ENCODE measurements at regions not wholly inside any gene's neighbourhood (a gene's known extent, or its start where the extent isn't known, plus 50 kb on each side); places are given as distances from the start of the nearest gene placed in this dataset.

DNA sequence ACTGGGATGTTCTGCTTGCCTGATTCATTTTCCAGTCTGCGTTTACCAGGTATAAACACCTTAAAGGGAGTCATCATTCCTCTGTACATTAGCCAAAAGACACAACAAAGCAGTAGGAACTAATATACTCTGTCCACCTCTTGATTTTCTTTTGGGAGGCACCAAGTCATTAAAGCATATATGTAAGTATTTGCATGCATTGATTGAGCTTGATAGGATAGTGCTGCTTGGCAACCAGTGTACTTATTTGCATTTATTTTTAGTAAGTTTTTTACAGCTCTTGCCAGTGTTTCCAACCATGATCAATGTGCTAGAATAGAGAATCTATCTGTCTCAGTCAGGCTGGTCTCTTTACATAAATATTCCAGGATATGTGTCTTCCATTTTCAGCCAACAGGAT lies 353.3 kb upstream of the SEMA3C start:
- no peak for DNase-seq (ENCODE audit: low read depth in 1 of 2, low spot score in 1 of 2)
- no peak overlapping the region for H3K27ac ChIP-seq
- whole genome bisulfite sequencing (ENCODE audit: missing lambda C conversion rate), result 89% methylated on average over 1 of the region's 1 CpG
- H3K9me3 ChIP-seq, result no peaks in the 10 kb centered on the region
- ChIA-PET POLR2A (no interaction called here), CTCF (no interaction called here)
- H3K4me3 ChIP-seq, result no peak overlapping the region
- FAIRE-seq, result no peak
- ATAC-seq, result no peak
- no peak for TF ChIP-seq ESRRA (IDR thresholded peaks at IDR 0.05; ENCODE audit: borderline replicate concordance, low read length)
- no peak for TF ChIP-seq ZFP36 (IDR thresholded peaks at IDR 0.05; ENCODE audit: borderline replicate concordance, partially characterized antibody)
- no peak for TF ChIP-seq EP300 (IDR thresholded peaks at IDR 0.05)
- TF ChIP-seq PHF8 (IDR thresholded peaks at IDR 0.05; ENCODE audit: borderline replicate concordance, low read depth), result no peak
- no peak for TF ChIP-seq EHMT2 (IDR thresholded peaks at IDR 0.05; ENCODE audit: low read depth)
- TF ChIP-seq, protein P1, sequence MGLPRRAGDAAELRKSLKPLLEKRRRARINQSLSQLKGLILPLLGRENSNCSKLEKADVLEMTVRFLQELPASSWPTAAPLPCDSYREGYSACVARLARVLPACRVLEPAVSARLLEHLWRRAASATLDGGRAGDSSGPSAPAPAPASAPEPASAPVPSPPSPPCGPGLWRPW (IDR thresholded peaks at IDR 0.05), result no peak
- no peak for TF ChIP-seq POLR2AphosphoS2 (conservative IDR thresholded peaks at IDR 0.05; ENCODE audit: low read length)
- TF ChIP-seq CHD2 (IDR thresholded peaks at IDR 0.05; ENCODE audit: low read length, partially characterized antibody), result no peak
- TF ChIP-seq, protein P2, sequence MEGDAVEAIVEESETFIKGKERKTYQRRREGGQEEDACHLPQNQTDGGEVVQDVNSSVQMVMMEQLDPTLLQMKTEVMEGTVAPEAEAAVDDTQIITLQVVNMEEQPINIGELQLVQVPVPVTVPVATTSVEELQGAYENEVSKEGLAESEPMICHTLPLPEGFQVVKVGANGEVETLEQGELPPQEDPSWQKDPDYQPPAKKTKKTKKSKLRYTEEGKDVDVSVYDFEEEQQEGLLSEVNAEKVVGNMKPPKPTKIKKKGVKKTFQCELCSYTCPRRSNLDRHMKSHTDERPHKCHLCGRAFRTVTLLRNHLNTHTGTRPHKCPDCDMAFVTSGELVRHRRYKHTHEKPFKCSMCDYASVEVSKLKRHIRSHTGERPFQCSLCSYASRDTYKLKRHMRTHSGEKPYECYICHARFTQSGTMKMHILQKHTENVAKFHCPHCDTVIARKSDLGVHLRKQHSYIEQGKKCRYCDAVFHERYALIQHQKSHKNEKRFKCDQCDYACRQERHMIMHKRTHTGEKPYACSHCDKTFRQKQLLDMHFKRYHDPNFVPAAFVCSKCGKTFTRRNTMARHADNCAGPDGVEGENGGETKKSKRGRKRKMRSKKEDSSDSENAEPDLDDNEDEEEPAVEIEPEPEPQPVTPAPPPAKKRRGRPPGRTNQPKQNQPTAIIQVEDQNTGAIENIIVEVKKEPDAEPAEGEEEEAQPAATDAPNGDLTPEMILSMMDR (IDR thresholded peaks at IDR 0.05), result no peak
- TF ChIP-seq, protein P3, sequence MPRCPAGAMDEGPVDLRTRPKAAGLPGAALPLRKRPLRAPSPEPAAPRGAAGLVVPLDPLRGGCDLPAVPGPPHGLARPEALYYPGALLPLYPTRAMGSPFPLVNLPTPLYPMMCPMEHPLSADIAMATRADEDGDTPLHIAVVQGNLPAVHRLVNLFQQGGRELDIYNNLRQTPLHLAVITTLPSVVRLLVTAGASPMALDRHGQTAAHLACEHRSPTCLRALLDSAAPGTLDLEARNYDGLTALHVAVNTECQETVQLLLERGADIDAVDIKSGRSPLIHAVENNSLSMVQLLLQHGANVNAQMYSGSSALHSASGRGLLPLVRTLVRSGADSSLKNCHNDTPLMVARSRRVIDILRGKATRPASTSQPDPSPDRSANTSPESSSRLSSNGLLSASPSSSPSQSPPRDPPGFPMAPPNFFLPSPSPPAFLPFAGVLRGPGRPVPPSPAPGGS (IDR thresholded peaks at IDR 0.05), result no peak
- no peak for TF ChIP-seq NPAS2 (CRISPR knock-in tag; IDR thresholded peaks at IDR 0.05; ENCODE audit: borderline replicate concordance)
- no peak for TF ChIP-seq CBX8 (IDR thresholded peaks at IDR 0.05)
- TF ChIP-seq HOXB13 (CRISPR knock-in tag; IDR thresholded peaks at IDR 0.05; ENCODE audit: low read depth), result no peak
- TF ChIP-seq, protein P4, sequence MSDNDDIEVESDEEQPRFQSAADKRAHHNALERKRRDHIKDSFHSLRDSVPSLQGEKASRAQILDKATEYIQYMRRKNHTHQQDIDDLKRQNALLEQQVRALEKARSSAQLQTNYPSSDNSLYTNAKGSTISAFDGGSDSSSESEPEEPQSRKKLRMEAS (IDR thresholded peaks at IDR 0.05), result no peak
- TF ChIP-seq ZNF302 (CRISPR knock-in tag; IDR thresholded peaks at IDR 0.05), result no peak
- TF ChIP-seq SREBF2 (IDR thresholded peaks at IDR 0.05), result no peak
- TF ChIP-seq JUNB (IDR thresholded peaks at IDR 0.05), result no peak
- TF ChIP-seq, protein P5, sequence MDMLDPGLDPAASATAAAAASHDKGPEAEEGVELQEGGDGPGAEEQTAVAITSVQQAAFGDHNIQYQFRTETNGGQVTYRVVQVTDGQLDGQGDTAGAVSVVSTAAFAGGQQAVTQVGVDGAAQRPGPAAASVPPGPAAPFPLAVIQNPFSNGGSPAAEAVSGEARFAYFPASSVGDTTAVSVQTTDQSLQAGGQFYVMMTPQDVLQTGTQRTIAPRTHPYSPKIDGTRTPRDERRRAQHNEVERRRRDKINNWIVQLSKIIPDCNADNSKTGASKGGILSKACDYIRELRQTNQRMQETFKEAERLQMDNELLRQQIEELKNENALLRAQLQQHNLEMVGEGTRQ (IDR thresholded peaks at IDR 0.05), result no peak
- no peak for TF ChIP-seq CHD4 (IDR thresholded peaks at IDR 0.05; ENCODE audit: borderline replicate concordance)
- TF ChIP-seq MAZ (IDR thresholded peaks at IDR 0.05; ENCODE audit: borderline replicate concordance, low read depth, low read length), result no peak
- H3K4me2 ChIP-seq, result no peak overlapping the region
- no peaks in the 10 kb centered on the region for H3K4me1 ChIP-seq

DNA sequence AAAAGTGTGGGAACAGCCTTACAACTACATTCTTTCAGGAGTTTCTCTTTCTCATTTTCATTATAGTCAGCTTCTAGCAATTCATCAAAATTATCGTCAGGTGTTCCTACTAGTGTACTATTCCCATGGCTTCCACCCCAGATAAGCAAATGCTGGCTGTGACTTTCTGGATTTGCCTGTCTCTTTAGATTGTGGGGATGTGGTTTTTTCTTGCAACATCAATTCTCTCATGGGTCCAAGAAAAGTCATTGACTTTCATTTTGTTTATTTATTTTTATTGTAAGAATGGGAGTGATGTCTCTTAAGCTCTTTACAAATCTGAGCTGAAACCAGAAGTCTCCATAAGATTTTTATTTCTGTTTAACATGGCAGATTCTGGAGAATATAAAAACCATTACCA lies 349.7 kb upstream of the SEMA3C start:
- DNase-seq (ENCODE audit: low read depth in 1 of 2, low spot score in 1 of 2), result no peak
- Histone ChIP-seq H3K4me1 (no peaks in the 10 kb centered on the region), H3K9me3 (peaks cover 7% of the 10 kb centered on the region; the same call in 2 of the 3 replicates), H3K27ac (no peak overlapping the region), H3K4me3 (no peak overlapping the region), H3K4me2 (no peak overlapping the region)
- no peak for FAIRE-seq
- TF ChIP-seq, protein P4 (IDR thresholded peaks at IDR 0.05), result no peak
- TF ChIP-seq ZFP36 (IDR thresholded peaks at IDR 0.05; ENCODE audit: borderline replicate concordance, partially characterized antibody), result no peak
- TF ChIP-seq, protein P1 (IDR thresholded peaks at IDR 0.05), result no peak
- no peak for TF ChIP-seq MAZ (IDR thresholded peaks at IDR 0.05; ENCODE audit: borderline replicate concordance, low read depth, low read length)
- TF ChIP-seq PHF8 (IDR thresholded peaks at IDR 0.05; ENCODE audit: borderline replicate concordance, low read depth), result no peak
- POLR2A ChIA-PET, result no interaction called here
- 100% methylated on average over 1 of the region's 1 CpG for WGBS (ENCODE audit: missing lambda C conversion rate)
- CTCF ChIA-PET, result no interaction called here
- no peak for ATAC-seq
